Smooth muscle cell (in vitro differentiated cells): ENCODE measurements at regions not wholly inside any gene's neighbourhood (a gene's known extent, or its start where the extent isn't known, plus 50 kb on each side); places are given as distances from the start of the nearest gene placed in this dataset.
A peak's percentile ranks its signal among the peaks of the same experiment; 100 is the strongest.

Experiments
- DNase-seq: peaks from one replicate; lab custom pipeline; 2025; ENCODE audit not compliant: unreplicated experiment; lab: John Stamatoyannopoulos, UW
- H2AFZ ChIP-seq: fragments of 200-600 bp; sonication (generic); 2 replicates; pipeline ENCODE4 v1.6.0; 2016; ENCODE audit warnings: antibody characterized with exemption, low read depth, mild to moderate bottlenecking
- H3F3A ChIP-seq: fragments of 200-600 bp; sonication (generic); 2 replicates; pipeline ENCODE4 v1.6.0; 2017; ENCODE audit warnings: antibody characterized with exemption, low read depth
- H3K27ac ChIP-seq: fragments of 200-600 bp; sonication (generic); 2 replicates; pipeline ENCODE4 v1.5.1; 2016; ENCODE audit warnings: low read depth, mild to moderate bottlenecking
- H3K27me3 ChIP-seq: fragments of 200-600 bp; sonication (generic); 2 replicates; pipeline ENCODE4 v1.6.1; 2016; ENCODE audit warnings: low read depth, mild to moderate bottlenecking
- H3K36me3 ChIP-seq: fragments of 200-600 bp; sonication (generic); 2 replicates; pipeline ENCODE4 v1.5.1; 2016; ENCODE audit warnings: low read depth
- H3K4me1 ChIP-seq: fragments of 200-600 bp; sonication (generic); 2 replicates; pipeline ENCODE4 v1.5.1; 2016; ENCODE audit warnings: low read depth
- H3K4me2 ChIP-seq: fragments of 200-600 bp; sonication (generic); 2 replicates; pipeline ENCODE4 v1.6.0; 2016; ENCODE audit warnings: mild to moderate bottlenecking
- H3K4me3 ChIP-seq: fragments of 200-600 bp; sonication (generic); 2 replicates; pipeline ENCODE4 v1.5.1; 2016; ENCODE audit warnings: mild to moderate bottlenecking
- H3K79me2 ChIP-seq: fragments of 200-600 bp; sonication (generic); 2 replicates; pipeline ENCODE4 v1.6.0; 2016; ENCODE audit warnings: low read depth, mild to moderate bottlenecking
- H3K9ac ChIP-seq: fragments of 200-600 bp; sonication (generic); 2 replicates; pipeline ENCODE4 v1.6.0; 2016; ENCODE audit warnings: low read depth
- H3K9me3 ChIP-seq: fragments of 200-600 bp; sonication (generic); replicated peaks from 2 replicates; pipeline ENCODE4 v1.5.1; 2016; ENCODE audit warnings: low read depth
- H4K20me1 ChIP-seq: fragments of 200-600 bp; sonication (generic); 2 replicates; pipeline ENCODE4 v1.6.0; 2016; ENCODE audit warnings: low read depth
- WGBS: methylation state at CpG from one replicate; pipeline ENCODE4 v1.1.7; 2016; ENCODE audit warnings: low lambda C conversion rate; 5-methylcytosine and 5-hydroxymethylcytosine counted together
- TF ChIP-seq, protein P1 (sequence below): fragments of 200-600 bp; sonication (generic); IDR thresholded peaks from 2 replicates; pipeline ENCODE4 v1.5.1; 2017; ENCODE audit warnings: borderline replicate concordance, mild to moderate bottlenecking, antibody characterized with exemption; ENCODE audit not compliant: insufficient read depth, poor library complexity, severe bottlenecking

DNA sequence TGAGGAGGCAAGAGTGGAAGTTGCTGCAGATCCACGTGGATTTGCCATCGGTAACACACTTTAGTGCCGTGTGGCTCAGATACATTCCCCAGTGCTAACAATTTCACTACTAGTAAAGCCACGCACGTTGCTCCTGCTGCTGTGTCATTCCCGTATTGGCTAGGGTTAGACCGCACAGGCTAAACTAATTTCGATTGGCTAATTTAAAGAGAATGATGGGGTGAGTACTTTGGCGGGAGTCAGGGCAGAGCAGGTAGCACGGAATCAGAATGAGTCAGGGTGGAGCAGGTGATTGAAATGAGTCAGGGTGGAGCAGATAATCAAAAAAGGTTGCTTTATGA, 1337.5 kb downstream of the FSTL5 start:
- no peaks in the 10 kb centered on the region for H3K79me2 ChIP-seq
- H3K4me2 ChIP-seq = no peak overlapping the region
- H2AFZ ChIP-seq = no peak overlapping the region
- no peak overlapping the region for H3K27ac ChIP-seq
- no peaks in the 10 kb centered on the region for H3F3A ChIP-seq
- no peaks in the 10 kb centered on the region for H3K36me3 ChIP-seq
- no peak for DNase-seq
- H3K9me3 ChIP-seq = no peaks in the 10 kb centered on the region
- no peak overlapping the region for H3K9ac ChIP-seq
- H3K4me1 ChIP-seq = no peaks in the 10 kb centered on the region
- H4K20me1 ChIP-seq = no peaks in the 10 kb centered on the region
- TF ChIP-seq, protein P1, sequence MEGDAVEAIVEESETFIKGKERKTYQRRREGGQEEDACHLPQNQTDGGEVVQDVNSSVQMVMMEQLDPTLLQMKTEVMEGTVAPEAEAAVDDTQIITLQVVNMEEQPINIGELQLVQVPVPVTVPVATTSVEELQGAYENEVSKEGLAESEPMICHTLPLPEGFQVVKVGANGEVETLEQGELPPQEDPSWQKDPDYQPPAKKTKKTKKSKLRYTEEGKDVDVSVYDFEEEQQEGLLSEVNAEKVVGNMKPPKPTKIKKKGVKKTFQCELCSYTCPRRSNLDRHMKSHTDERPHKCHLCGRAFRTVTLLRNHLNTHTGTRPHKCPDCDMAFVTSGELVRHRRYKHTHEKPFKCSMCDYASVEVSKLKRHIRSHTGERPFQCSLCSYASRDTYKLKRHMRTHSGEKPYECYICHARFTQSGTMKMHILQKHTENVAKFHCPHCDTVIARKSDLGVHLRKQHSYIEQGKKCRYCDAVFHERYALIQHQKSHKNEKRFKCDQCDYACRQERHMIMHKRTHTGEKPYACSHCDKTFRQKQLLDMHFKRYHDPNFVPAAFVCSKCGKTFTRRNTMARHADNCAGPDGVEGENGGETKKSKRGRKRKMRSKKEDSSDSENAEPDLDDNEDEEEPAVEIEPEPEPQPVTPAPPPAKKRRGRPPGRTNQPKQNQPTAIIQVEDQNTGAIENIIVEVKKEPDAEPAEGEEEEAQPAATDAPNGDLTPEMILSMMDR = no peak
- no peak overlapping the region for H3K4me3 ChIP-seq
- H3K27me3 ChIP-seq = no peaks in the 10 kb centered on the region
- 95% methylated on average over 10 of the region's 10 CpGs for WGBS

DNA sequence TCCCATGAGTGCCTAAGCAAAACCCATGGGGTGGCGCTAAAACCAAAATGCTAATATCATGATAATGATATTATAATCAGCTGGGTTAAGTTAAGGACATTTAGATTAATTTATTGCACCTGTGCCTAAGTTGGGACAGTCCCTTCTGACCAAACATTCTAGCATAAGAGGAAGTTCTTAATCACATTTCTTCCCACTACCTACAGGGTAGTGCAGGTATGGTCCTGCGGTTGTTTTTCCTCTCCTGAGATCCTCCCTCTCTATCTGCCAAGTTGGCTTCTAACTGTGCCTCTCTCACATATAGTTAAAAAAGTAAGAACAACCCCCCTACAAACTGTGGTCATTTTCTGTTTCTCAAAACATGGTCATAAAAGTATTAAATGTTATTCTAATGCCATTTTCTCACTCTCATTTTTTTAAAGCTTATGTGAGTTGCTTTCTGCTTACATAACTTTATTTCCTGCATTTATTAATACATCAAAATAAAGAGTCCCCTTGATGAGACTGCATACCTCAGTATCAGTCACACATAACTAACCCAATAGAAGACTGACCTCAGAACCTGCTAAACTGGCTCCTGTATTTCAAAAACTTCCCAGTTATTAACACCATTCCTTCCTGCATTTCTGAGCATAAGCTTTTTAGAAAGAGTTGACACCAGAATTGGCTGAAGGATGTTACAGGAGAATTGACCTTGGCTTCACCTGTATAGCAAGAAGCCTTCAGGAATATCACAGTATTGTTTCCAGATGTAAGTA, 1332.5 kb downstream of the FSTL5 start:
- Histone ChIP-seq H3K4me2 (no peak overlapping the region), H4K20me1 (no peaks in the 10 kb centered on the region), H3K36me3 (no peaks in the 10 kb centered on the region), H2AFZ (no peak overlapping the region), H3K79me2 (no peaks in the 10 kb centered on the region), H3K9ac (no peak overlapping the region), H3K4me1 (no peaks in the 10 kb centered on the region), H3K27me3 (no peaks in the 10 kb centered on the region), H3K27ac (no peak overlapping the region), H3K4me3 (no peak overlapping the region), H3F3A (no peaks in the 10 kb centered on the region), H3K9me3 (no peaks in the 10 kb centered on the region)
- no peak for DNase-seq
- 72% methylated on average over 2 of the region's 2 CpGs for WGBS
- TF ChIP-seq, protein P1 = no peak

DNA sequence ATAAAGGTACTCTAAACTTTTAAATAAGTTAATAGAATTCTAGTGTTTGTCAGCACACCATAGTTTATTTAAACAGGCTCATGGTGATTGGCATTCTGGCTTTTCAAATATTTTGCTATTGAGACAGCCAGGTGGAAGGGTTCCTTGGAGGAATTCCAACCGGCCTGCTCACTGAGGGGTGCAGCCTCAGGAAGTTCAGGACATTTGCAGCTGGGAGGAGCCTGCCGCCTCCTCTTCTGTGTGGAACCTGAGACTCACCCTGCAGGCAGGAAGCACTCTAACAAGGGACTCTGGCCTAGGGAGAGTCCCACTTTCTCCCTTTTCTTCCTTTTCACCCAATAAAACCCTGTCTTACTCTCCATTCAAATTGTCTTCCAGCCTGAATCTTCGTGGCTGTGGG, 1328.0 kb downstream of the FSTL5 start:
- Histone ChIP-seq H3K27ac (no peak overlapping the region), H4K20me1 (no peaks in the 10 kb centered on the region), H3K79me2 (no peaks in the 10 kb centered on the region), H3K4me2 (no peak overlapping the region), H2AFZ (peak overlapping the region; percentile 43), H3K36me3 (no peaks in the 10 kb centered on the region), H3K27me3 (no peaks in the 10 kb centered on the region), H3K9me3 (no peaks in the 10 kb centered on the region), H3F3A (no peaks in the 10 kb centered on the region), H3K9ac (no peak overlapping the region), H3K4me3 (no peak overlapping the region), H3K4me1 (no peaks in the 10 kb centered on the region)
- DNase-seq = no peak
- TF ChIP-seq, protein P1 = no peak
- WGBS = 32% methylated on average over 3 of the region's 3 CpGs

DNA sequence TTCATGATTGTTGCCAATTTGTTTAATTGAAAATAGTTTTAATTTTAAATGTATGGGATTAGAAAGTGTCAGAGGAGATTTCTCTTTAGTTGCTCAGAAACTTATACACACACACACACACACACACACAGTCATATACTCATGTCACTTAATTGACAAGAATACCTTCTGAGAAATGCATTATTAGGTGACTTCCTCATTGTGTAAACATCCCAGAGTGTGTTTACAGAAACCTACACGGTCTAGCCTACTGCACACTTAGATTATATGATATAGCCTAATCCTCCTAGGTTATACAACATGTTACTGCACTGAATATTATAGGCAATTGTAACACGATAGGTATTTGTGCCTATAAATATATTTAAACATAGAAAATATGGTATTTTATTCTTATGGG, 1327.4 kb downstream of the FSTL5 start:
- 74% methylated on average over 2 of the region's 2 CpGs for WGBS
- H3K9me3 ChIP-seq = no peaks in the 10 kb centered on the region
- no peak overlapping the region for H3K4me3 ChIP-seq
- H3K27ac ChIP-seq = no peak overlapping the region
- H3K79me2 ChIP-seq = no peaks in the 10 kb centered on the region
- no peak overlapping the region for H3K4me2 ChIP-seq
- H3K9ac ChIP-seq = no peak overlapping the region
- no peaks in the 10 kb centered on the region for H3K4me1 ChIP-seq
- no peaks in the 10 kb centered on the region for H4K20me1 ChIP-seq
- no peaks in the 10 kb centered on the region for H3K36me3 ChIP-seq
- no peaks in the 10 kb centered on the region for H3F3A ChIP-seq
- no peak for DNase-seq
- H3K27me3 ChIP-seq = no peaks in the 10 kb centered on the region
- H2AFZ ChIP-seq = no peak overlapping the region
- TF ChIP-seq, protein P1 = no peak
